ENCODE measurements at regions not wholly inside any gene's neighbourhood (a gene's known extent, or its start where the extent isn't known, plus 50 kb on each side); places are given as distances from the start of the nearest gene placed in this dataset.

DNA sequence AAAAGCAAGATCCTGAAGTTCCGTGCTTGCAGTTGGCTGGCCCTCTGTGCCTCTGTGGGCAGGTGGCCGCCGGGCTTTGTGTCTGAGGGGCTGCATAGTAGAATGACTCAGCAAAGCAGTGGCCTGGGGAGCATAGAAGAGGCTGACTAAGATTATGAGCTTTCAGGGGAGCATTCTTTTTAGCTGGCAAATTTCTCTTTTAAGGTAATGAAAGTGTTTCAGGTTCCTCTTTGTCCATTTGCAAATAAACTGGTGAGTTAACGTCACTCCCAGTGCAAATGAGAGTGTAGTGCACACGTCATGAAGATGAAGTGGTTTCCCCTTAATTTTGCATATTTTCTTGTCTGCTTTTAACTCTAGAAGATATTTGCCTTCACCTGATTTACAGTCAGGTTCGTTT is 98.6 kb downstream of the BCL2L11 start:
- no peak for DNase-seq

DNA sequence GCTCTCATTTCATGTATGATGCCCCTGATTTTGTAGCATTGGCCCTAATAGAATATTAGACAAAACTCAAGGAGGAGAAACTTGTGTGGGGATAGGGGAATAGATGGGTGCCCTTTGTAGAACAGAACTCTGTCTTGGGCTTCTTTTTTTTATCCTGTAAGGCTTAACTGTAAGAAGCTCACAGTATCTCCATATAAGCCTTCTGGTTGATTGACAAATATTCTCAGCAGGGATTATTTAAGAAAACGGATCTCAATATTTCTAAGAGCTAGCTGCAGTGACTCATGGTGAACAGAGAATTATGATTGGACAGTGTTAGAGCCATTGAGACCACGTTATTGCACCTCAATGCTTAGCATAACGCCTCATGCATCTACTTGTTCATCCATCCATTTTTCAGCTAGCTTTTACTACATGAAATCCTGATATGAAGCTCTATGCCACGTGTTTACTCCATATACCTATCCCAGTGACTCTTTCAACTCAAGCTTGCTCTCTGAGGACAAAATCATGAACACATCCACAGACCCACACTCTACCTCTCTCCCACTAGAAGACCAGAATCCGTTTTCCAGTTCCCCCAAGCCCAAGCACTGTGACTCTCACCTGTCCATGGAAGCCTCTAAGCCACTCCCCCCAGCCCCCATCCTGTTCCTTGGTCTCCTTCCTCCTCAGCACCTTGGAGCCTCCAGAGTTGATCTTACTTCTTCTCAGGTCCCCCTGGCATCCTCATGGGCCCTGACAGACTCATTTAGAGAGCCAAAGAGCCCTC is 99.2 kb downstream of the BCL2L11 start:
- DNase-seq, result no peak

DNA sequence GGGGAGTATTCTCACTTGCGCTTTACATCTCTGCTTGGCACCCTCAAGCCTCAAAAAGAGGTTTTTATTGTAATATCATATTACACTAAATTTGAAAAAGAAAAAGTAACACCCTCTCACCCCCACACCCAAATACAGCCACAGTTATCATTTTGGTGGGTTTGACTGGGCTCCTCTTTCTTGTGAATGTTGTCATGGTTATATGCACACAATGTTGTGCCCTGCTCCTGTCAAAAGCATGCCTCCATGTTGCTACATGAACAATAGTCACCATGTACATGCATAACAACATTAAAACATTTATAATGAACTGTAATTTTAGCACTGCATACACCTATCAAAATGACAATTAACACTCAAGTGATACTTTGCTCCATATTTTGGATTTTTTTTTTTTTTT is 100.2 kb downstream of the BCL2L11 start:
- DNase-seq, result no peak

DNA sequence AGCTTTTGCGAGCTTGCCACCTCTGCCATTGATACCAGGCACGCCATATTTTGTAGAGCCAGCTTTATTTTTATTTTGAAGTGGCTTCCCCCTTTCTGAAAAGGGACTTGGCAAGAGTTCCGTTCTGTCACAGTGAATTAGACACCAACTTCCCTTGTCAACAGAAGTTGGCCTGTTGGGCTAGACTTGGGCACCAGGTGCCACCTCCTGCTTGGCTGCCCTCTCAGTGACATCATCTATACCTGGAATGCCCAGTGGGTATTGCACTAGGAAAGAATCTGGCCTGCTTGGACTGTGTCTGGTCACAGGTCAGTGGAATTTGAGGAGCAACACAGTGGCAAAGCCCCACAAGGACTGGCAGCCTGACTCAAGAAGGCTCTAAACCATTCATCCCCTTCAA is 101.0 kb downstream of the BCL2L11 start:
- DNase-seq, result no peak

DNA sequence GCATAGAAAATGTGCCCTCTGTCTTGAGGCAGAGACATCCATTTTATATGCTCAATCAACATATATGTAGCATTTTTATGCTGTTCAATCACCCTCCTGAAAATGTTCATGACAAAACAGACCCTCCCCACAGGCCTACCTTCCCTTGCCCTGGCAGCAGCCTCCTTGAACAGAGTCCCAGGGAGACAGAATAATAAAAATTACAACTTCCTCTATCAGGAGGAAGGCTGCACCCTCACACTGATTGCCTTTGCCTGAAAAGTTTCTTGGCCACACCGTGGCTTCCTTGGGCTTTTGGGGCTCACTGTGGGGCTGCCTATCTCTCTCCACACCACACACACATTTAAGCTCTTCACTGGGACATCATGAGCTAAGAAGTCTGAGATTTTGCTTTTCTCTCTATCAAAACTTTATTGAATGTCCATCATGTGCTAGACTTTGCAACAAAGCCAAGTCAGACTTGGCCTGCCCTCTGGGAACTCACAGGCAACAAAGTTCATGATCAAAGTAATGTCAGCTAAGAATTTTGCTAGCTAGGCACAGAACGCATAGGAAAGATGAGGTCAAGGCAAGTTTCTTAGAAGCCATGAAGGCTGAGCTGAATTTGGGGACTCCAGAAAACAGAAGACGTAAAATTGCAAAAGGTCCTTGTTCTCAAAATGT is 101.6 kb downstream of the BCL2L11 start:
- no peak for DNase-seq

DNA sequence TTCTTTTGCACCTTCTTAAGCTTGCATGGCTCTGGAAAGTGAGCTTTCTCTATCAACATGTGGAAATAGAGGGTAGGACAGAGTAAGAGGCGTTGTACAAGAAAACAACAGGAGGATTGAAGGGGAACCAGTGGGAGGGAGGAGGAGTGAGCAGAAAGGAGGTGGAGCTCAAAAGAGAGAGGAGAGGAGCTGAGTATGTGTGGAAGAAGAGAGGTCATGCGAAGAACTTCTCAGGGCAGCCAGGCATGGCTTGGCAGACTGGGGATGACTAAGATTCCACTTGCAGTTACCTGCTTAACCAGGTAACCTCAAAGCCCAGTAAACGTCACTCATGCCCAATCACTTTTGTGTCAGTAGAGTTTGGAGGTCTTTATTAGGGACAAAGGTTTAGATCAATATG is 105.1 kb downstream of the BCL2L11 start:
- no peak for DNase-seq

DNA sequence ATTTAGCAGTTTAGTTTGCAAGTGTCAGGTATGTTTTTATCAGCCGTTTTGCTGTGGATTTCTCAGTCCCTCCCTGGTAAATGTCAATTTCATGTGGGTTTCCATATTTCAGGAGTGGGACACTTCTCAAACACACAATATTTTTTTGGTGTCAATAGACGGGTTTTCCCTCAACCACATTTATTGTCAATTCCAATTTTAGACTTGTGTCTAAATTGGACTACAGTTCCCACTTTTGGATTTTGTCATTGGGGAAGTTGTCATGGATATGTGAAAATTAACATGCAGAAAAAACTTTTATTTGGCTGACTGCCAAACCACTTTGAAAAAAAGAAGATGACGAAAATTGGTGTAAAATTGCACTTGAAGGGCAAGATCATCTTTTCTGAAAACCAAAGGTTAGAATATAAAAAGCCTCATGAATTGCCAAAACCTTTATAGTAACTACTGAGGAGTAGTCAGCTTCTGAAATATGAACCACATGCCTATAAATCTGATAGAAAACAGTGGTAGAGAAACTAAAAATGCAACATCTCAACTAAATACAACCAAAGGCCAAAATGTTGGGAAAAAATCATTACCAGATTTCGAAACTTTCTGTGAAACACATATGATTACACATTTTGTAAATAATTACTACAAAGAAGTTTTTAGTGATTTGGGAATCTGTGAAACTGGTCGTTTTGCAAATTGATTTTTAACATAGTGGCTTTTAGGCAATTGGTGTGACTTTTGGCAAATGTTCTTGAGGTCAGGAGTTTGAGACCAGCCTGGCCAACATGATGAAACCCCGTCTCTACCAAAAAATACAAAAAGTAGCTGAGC is 106.4 kb downstream of the BCL2L11 start:
- DNase-seq, result no peak

DNA sequence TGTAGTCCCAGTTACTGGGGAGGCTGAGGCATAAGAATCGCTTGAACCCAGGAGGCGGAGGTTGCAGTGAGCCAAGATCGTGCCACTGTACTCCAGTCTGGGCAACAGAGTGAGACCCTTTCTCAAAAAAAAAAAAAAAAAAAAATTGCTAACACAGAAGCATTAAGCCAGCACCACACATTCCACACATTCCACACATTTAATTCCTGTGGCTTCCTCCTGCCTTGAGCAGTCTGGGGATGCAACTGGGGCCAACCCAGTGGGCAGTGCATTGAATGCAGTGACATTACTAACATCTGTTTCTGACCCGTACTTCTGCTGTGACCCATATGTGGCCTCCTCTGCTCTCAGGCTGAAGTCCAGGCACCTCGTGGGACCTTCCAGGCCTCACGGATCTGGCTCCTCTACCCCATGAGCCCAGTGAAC is 107.0 kb downstream of the BCL2L11 start:
- DNase-seq, result no peak

DNA sequence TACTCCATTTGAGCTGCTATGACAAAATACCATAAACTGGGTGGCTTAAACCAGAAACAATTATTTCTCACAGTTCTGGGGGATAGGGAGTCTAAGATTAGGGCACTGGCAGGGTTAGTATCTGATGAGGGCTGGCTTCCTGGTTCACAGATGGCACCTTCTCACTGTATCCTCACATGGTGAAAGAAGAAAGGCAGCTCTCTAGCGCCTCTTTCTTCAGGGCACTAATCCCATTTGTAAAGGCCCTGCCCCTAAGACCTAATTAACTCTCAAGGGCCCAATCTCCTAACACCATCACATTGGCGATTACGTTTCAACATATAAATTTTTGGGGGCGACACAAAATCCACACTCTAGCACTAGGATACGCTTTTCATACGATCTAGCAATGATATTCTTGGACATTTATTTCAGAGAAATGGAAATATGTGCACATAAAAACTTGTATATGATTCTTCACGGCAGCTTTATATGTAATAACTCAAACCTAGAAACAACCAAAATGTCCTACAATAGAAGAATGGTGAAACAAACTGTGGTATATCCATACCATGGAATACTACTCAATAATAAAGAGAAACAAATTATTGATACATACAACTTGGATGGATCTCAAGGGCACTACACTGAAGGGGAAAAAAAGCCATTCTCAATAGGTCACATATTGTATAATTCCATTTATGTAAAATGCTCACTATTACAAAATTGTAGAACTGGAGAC is 111.0 kb downstream of the BCL2L11 start:
- no peak for DNase-seq

DNA sequence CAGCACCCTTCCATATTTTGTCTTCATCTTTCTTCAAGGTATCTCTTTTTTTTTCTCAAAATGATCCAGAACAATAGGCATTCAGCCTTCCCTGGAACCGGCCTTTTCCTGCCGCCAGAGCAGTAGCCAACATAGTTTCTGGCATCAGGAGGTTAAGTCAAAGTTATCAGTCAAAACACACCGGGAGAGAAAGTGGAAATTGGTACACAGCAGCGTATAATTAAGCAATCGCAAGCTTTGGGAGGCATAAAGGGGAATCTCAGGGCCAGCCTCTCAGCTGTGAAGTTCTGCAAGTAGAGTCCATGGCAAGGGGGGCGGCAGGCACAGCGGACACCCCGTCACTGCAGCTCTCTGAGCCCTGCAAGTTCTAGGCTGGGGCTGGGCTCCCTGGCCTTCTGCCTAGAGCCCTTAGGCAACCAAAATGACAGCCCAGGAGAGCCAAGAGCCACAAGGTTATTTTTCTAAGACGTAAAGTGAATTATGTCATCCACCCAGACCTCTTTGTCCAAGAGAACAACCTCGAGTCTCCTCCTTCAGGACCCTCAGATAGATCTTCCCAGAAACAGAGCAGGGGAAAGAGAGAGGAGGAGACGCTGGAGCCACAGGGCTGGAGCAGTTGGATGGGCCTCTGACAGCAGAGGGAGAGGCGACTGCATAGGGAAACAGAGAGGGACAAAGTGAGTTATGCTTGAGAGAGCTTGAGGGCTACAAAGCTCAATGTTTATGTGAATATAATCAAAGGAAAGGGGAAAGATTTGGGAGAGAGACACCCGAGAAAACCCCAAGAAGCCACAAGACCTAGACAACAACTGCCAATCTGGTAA is 114.7 kb downstream of the BCL2L11 start:
- DNase-seq, result no peak

DNA sequence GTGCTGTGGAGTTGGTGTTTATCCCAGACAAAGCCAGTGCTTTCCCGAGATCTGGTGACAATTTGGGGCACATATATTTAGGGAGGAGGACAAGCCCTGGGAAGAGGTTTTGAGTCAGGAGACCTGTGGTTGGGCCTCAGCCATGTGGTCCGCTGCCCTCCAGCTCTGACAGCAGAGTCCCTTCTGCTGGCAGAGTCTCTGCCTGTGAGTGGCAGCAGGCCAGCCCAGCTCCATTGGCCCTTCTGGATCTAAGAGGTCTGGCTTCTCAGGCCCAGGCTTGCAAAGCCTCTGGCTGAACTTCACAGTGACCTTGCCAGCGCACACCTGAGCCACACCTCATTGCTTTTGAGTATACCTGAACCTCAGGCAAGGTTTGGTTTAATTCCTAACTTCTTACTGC is 115.3 kb downstream of the BCL2L11 start:
- DNase-seq, result no peak

DNA sequence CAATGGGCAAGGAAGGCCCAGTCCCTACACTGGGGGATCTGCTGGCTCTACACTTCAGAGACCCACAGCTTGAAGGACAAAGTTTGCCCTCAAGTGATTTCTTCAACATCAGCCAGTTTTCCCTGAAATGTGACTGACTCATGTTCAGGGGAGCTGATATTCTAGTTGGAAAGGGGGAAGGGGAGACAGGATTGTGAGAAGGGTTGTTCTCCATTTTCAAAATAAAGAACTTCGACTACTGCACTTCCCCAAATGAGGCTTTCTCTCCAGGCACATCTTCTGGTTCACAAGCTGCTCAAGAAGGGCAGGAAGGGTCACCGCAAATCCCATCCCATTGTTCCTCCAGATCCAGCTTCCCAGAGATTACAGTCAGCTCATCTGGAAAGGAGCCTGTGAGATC is 117.6 kb downstream of the BCL2L11 start:
- no peak for DNase-seq

DNA sequence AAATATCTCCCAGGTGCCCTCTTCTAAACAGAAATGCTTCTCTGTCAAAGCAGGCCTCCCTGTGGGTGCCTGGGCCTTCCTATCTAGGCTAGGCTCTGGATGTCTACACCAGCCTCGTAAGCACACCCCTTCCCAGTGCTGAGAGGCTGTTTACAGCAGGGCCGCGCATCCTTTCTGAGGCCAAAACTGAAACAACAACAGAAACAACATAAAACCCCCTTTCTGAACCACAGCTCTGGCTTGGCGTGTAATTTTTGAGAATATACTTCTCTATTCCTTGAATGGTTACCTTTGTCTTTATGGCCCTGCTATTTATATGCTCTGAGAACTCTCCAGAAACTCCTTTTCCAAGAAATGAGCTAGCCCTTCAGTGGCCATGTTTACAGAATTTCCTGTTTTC is 118.4 kb downstream of the BCL2L11 start:
- no peak for DNase-seq

DNA sequence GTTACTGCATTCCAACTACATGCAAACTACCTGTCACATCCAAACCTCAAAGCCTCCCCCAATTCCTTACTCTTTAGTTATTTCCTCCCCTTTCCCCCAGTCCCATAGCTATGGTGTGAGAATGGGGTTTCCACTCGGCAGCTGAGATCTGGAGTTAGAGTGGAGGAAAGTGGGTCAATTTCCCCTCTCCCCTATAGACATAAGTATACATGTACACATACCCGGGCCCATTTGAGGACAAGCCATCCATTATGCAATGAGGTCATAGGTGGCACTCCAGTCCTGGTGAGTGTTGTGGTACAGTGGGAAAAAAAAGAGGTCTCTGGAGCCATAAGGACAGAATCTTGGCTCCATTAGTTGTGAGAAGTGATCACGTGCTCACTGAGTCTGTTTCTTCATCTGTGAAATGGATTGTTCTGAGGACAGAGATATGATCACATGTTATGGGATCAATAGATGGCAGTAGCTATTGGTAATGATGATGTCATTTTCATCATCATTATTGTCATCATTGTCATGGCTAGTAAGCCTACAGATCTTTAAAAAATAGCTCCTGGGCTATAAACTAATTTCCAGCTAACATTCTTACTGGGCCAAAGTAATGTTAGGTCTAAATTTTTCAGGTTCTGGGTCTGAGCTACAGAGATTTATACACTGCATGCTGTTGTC is 119.0 kb downstream of the BCL2L11 start:
- no peak for DNase-seq

DNA sequence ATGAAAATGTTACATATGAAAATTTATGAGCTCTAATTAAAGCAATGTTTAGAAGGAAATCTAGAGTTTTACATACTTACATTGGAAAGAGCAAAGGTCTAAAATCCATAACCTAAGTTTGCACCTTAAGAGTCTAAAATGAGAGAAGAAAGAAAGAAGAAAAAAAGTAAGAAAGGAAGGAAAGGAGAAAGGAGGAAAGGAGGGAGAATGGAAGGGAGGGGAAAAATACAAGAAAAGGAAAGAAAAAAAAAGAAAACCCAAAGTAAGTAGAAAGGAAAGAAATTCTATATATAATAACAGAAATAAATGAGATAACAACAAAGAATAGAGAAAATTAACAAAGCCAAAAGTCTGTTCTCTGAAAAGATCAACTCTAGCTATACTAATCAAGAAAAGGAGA is 122.6 kb downstream of the BCL2L11 start:
- DNase-seq, result no peak

DNA sequence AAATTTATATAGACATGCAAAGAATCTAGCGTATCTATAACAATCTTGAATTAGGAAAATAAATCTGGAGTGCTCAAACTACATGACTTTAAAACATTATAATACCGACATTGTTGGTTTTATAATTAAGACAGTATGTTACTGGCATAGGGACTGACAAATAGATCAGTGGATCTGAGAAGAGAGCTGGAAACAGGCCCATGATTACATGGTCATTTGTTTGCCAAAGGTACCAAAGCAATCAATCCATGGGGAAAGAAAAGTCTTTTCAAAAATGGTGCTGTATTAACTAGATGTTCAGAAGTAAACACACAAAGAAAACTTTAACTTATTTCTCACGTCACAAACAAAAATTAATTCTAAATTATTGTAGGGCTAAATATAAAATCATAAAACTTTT is 124.2 kb downstream of the BCL2L11 start:
- DNase-seq, result no peak

DNA sequence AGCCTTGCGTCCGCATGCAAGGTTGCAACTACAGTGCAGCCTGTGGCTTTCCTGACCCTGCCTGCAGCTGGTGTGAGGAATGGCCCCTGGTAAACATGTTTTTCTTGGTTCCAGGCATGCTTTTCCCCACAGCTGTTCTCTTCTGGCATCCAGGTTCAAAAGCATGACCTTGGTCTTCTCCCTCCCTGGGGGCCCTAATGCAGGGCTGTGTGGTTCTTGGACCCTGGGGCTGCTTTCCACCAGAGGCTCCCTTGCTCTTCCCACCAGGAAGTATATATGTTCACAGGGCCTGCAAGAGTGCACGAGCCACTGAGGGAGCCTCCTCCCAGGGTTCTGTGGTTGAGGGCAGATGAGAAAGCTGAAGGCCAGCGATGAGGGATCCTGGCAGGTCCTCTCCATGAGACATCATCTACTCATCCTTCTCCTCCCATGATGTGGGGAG is 125.9 kb downstream of the BCL2L11 start:
- DNase-seq, result no peak

DNA sequence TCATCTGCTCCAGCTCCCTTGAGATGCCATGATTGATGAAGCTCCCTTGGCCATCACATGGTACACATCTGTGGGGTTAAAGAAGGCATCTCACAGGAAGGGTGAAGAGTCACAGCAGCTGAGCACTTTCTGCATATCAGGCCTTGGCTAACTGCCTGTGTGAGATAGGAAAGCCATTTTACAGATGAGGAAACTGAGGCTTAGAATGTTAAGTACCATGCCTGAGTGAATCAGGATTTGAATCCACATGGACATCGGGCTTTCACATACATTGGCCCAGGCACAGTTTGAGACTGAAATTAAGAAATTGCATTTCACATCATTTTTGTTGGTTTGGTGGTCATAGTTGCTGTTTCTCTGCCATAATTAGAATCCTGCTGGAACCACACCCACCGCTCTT is 126.8 kb downstream of the BCL2L11 start:
- DNase-seq, result no peak

DNA sequence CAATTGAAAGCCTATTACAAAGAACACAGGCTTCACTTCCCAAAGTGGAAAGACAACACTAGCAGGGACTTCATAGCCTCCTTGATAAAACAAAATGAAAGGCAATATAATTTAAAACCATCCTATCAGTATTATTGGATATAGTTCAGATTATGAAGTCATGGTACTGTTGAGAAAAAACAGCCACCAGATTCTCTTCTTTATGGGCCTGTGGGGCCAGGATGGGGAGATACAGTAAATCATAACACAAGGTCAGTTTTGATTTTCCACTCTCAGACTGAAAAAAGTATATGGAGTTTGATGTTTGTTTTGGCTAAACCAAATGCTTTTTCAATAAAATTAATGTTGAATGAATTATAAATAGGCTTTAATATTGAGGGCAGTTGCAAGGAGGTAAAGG is 129.1 kb downstream of the BCL2L11 start:
- DNase-seq, result no peak

DNA sequence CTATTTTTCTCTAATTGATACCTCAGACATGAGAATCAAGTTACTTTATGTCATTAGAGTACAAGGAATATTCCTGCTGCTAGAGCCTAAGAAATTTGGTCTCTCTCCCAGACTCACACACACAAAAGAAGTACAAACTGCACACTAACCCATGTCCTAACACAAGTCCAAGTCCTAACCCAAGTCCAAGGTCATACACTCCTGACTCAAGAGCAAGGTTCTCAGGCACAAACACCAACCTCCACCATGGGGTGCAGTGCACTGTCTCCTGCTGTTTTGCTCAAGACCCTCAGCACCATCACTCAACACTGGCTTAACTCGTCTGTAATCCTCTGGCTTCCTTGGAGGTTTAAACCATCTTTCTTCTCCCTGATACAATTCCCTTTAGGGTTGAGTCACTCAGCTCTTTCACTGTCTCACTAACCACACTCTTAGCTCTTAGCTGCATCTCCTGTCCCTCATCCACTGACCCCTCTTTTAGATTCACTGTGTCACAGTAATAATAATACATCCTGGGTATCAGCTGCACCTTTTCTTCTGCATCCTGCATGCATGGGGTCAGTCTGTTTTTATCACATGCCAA is 129.8 kb downstream of the BCL2L11 start:
- DNase-seq, result no peak

DNA sequence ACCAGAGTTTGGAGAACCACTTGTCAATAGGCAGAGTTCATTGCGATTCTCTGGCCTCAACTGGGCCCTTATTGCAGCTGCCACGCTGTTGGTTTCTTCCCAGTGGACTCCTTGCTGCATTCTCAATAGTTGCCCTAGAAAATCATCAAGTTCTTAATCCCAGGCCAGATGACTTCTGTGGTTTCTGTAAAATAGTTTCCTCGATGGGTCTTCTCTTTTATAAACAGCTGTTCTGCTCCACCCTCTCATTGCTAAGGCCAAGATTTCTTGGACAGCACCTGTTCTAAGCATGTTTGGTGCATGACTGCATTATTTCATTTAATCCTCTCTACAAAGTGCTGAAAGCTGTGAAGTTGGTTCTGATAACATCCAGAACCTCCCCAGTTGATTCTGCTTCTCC is 131.0 kb downstream of the BCL2L11 start:
- no peak for DNase-seq

Data from stimulated activated naive CD4-positive, alpha-beta T cell (primary cell).